NT2/D1 (cell line): ENCODE measurements at regions not wholly inside any gene's neighbourhood (a gene's known extent, or its start where the extent isn't known, plus 50 kb on each side); places are given as distances from the start of the nearest gene placed in this dataset.

Source experiments
- SUZ12 ChIP-seq: IDR thresholded peaks from 2 replicates; pipeline ENCODE4 v1.6.1; 2011; ENCODE audit not compliant: insufficient read length, insufficient read depth; ENCODE audit errors: extremely low read depth
- YY1 ChIP-seq: IDR thresholded peaks from 2 replicates; pipeline ENCODE4 v1.6.1; 2011; ENCODE audit not compliant: insufficient read length, insufficient read depth
- ZNF274 ChIP-seq: IDR thresholded peaks from 2 replicates; pipeline ENCODE4 v1.6.1; 2011; ENCODE audit warnings: mild to moderate bottlenecking, low read depth, low read length

DNA sequence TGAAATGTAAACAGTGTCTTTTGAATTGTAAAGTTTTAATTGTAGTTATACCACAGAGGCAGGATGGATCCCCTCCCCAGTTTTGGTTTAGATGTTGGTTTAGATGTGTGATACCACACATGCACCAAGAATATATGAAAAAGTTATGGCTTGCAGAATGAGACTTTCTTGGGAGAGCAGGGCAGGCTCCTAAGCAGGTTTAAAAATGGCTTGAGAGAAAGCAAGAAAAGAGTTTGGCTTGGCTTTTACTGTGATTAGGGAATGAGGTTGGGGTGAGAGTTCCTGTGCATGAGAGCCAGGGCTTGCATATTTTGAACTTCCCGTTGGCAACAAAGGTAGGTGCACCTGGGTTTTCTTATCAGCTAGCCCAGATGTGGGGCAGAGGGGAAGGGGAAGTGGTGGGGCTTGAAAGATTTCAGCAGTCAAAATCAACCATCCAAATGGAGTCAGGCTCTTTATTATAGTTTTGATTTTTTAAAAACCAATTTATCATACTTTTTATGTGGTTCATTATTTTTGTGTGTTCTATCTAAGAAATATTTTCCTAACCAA is 246.9 kb downstream of the MTX2 start:
- TF ChIP-seq SUZ12 (no peak), YY1 (no peak), ZNF274 (no peak)
